Psoas muscle (tissue), 7 donors: ENCODE measurements at regions not wholly inside any gene's neighbourhood (a gene's known extent, or its start where the extent isn't known, plus 50 kb on each side); places are given as distances from the start of the nearest gene placed in this dataset.

Source experiments
- ATAC-seq, 4 donors: fragments of 200-7000 bp; cut with Tn5 transposase; one replicate each; pipeline ENCODE4 v1.9.1; 2020; ENCODE audit warnings: moderate library complexity in 3 of 4, mild to moderate bottlenecking in 2 of 4
- DNase-seq, 2 donors: peaks; one replicate each; pipeline ENCODE4 v3.0.0-alpha.2; 2020
- H3K27ac ChIP-seq: fragments of 200-600 bp; one replicate; pipeline ENCODE4 v1.8.0; 2022
- H3K27me3 ChIP-seq, 3 donors: fragments of 200-600 bp in 1 of 3; one replicate each; pipeline versions ENCODE4 v1.6.1 to v1.8.0; 2013 to 2022; ENCODE audit warnings: low read length in 2 of 3, mild to moderate bottlenecking in 2 of 3, moderate library complexity in 1 of 3; ENCODE audit not compliant: insufficient read depth in 3 of 3
- H3K36me3 ChIP-seq, 2 donors: fragments of 200-600 bp in 1 of 2; one replicate each; pipeline versions ENCODE4 v1.6.1 to v1.8.0; 2013 to 2022; ENCODE audit warnings: low read depth in 1 of 2, mild to moderate bottlenecking in 1 of 2, moderate library complexity in 1 of 2; ENCODE audit not compliant: insufficient read depth in 1 of 2
- H3K4me1 ChIP-seq: fragments of 200-600 bp; one replicate; pipeline ENCODE4 v1.8.0; 2022
- H3K4me3 ChIP-seq: fragments of 200-600 bp; one replicate; pipeline ENCODE4 v1.8.0; 2022; ENCODE audit warnings: mild to moderate bottlenecking
- H3K9me3 ChIP-seq: fragments of 200-600 bp; one replicate; pipeline ENCODE4 v1.8.0; 2022
- WGBS, 3 donors: extraction: QIAGEN DNeasy Blood & Tissue Kit; methylation state at CpG; one replicate each; pipeline versions ENCODE4 v1.1.6 to v1.1.7; 2013; 5-methylcytosine and 5-hydroxymethylcytosine counted together
- intact Hi-C, 2 donors: fragments of 100-400 bp; cut with DNase I; formaldehyde crosslinking; loops; one replicate each; pipeline versions ENCODE4 v1.11.0 to v1.14.2; 2022
- TF ChIP-seq, protein P1 (sequence below): fragments of 200-600 bp; IDR thresholded peaks from one replicate; pipeline ENCODE4 v1.8.0; 2022; ENCODE audit warnings: antibody characterized with exemption
- donor health status: healthy with polysubstance abuse.
- donor health status: DM: no; HTN: no; CAD: no; lungs with moderate emphysema.
- donor health status: Bipolar disorder and iron deficiency.
- donor health status: healthy.
- donor health status: DM: yes; HTN: yes; CAD: no.
- donor health status: DM: no; HTN: no; CAD: no.
- donor health status: DM: yes; HTN: yes; CAD: no.

- Histone ChIP-seq H3K36me3 (no peaks in the 10 kb centered on the region), H3K9me3 (no peaks in the 10 kb centered on the region), H3K4me3 (no peak overlapping the region), H3K27me3 (peaks cover 0 to 18% (median 4%) of the 10 kb centered on the region in 3 donors), H3K4me1 (no peaks in the 10 kb centered on the region), H3K27ac (no peak overlapping the region)
- intact Hi-C loops, result loop anchor here (5.0 to 10.0 kb wide), 5 partner anchors 228 to 763 kb away; no protein-coding TSS in a partner anchor
- DNase-seq (no peak), ATAC-seq (no peak)
- TF ChIP-seq, protein P1, sequence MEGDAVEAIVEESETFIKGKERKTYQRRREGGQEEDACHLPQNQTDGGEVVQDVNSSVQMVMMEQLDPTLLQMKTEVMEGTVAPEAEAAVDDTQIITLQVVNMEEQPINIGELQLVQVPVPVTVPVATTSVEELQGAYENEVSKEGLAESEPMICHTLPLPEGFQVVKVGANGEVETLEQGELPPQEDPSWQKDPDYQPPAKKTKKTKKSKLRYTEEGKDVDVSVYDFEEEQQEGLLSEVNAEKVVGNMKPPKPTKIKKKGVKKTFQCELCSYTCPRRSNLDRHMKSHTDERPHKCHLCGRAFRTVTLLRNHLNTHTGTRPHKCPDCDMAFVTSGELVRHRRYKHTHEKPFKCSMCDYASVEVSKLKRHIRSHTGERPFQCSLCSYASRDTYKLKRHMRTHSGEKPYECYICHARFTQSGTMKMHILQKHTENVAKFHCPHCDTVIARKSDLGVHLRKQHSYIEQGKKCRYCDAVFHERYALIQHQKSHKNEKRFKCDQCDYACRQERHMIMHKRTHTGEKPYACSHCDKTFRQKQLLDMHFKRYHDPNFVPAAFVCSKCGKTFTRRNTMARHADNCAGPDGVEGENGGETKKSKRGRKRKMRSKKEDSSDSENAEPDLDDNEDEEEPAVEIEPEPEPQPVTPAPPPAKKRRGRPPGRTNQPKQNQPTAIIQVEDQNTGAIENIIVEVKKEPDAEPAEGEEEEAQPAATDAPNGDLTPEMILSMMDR, result no peak
- WGBS, 3 donors, result 87 to 93% (median 91%) methylated on average over 5 of the region's 5 CpGs
These were observed 58.9 kb upstream of the PAX6 start for GRCh38 chr11:31869986-31870385.

GRCh38 chr11:31865606-31866300 lies 54.6 kb upstream of the PAX6 start:
- Histone ChIP-seq H3K9me3 (no peaks in the 10 kb centered on the region), H3K36me3 (no peaks in the 10 kb centered on the region), H3K4me1 (no peaks in the 10 kb centered on the region), H3K27me3 (peaks cover 0 to 2% (median 2%) of the 10 kb centered on the region in 3 donors), H3K27ac (no peak overlapping the region), H3K4me3 (no peak overlapping the region)
- no peak for DNase-seq
- TF ChIP-seq, protein P1, result no peak
- intact Hi-C loops, result no loop called here
- 63 to 77% (median 74%) methylated on average over 12 of the region's 12 CpGs for WGBS, 3 donors
- ATAC-seq, result no peak

GRCh38 chr11:31863170-31863832 lies 52.2 kb upstream of the PAX6 start:
- Histone ChIP-seq H3K9me3 (no peaks in the 10 kb centered on the region), H3K4me3 (no peak overlapping the region), H3K27ac (no peak overlapping the region), H3K4me1 (no peaks in the 10 kb centered on the region), H3K27me3 (no peaks in the 10 kb centered on the region), H3K36me3 (no peaks in the 10 kb centered on the region)
- ATAC-seq, result no peak
- 64 to 74% (median 68%) methylated on average over 7 of the region's 7 CpGs for WGBS, 3 donors
- TF ChIP-seq, protein P1, result no peak
- intact Hi-C loops, result no loop called here
- no peak for DNase-seq

DNA sequence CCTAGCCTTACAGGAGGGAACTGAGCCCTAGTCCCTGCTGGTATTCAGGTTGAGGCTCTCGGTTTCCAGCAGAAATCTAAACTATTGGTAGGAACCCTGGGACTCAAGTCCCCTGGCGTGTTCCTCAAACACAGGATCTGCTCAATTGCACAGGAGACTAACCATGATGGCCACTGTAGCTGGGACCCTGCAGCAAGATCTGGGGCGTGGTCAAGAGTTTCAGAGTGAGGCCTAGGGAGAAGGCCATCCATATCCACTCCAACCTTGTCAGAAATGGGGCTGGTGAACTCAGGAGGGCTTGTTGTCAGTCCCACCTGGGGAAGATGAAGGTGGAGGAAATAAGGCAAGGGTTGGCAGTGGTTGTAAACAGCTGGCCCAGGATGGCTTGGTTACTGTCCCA lies 49.9 kb upstream of the PAX6 start:
- intact Hi-C loops, result no loop called here
- Histone ChIP-seq H3K4me1 (no peaks in the 10 kb centered on the region), H3K36me3 (no peaks in the 10 kb centered on the region), H3K27ac (no peak overlapping the region), H3K4me3 (no peak overlapping the region), H3K27me3 (peaks cover 0 to 5% (median 0%) of the 10 kb centered on the region in 3 donors), H3K9me3 (no peaks in the 10 kb centered on the region)
- no peak for DNase-seq
- ATAC-seq, result no peak
- WGBS, 3 donors, result 76 to 80% (median 78%) methylated on average over 3 of the region's 3 CpGs
- TF ChIP-seq, protein P1, result no peak
